H1 (cell line): ENCODE measurements at regions not wholly inside any gene's neighbourhood (a gene's known extent, or its start where the extent isn't known, plus 50 kb on each side); places are given as distances from the start of the nearest gene placed in this dataset.

Source experiments
- CTBP2 ChIP-seq: IDR thresholded peaks from 2 replicates; pipeline ENCODE4 v1.7.0; 2011; ENCODE audit warnings: borderline replicate concordance, mild to moderate bottlenecking, moderate library complexity, mixed read lengths, low read length; ENCODE audit not compliant: insufficient read depth, insufficient read length
- KDM1A ChIP-seq: fragments of 200-600, 300-600 bp; sonication (generic); IDR thresholded peaks from 2 replicates; pipeline ENCODE4 v1.7.1; 2016; ENCODE audit warnings: mild to moderate bottlenecking, low read length, borderline replicate concordance
- POLR2A ChIP-seq, 2 experiments: IDR thresholded peaks; 1 replicate in 1 of 2; 2 replicates in 1 of 2; pipeline ENCODE4 v1.6.1; 2011; ENCODE audit warnings: low read depth in 2 of 2, low read length in 2 of 2, mild to moderate bottlenecking in 2 of 2; ENCODE audit errors: control extremely low read depth in 1 of 2
- RBBP5 ChIP-seq: IDR thresholded peaks from 2 replicates; pipeline ENCODE4 v1.7.1; 2012; ENCODE audit warnings: low read depth, mild to moderate bottlenecking, inconsistent platforms, low read length, moderate library complexity, borderline replicate concordance
- TCF12 ChIP-seq: IDR thresholded peaks from 2 replicates; pipeline ENCODE4 v1.6.1; 2011; ENCODE audit warnings: low read depth, mild to moderate bottlenecking, low read length
- TF ChIP-seq, protein P1 (sequence below): IDR thresholded peaks from 2 replicates; pipeline ENCODE4 v1.6.1; 2012; ENCODE audit warnings: inconsistent platforms

DNA sequence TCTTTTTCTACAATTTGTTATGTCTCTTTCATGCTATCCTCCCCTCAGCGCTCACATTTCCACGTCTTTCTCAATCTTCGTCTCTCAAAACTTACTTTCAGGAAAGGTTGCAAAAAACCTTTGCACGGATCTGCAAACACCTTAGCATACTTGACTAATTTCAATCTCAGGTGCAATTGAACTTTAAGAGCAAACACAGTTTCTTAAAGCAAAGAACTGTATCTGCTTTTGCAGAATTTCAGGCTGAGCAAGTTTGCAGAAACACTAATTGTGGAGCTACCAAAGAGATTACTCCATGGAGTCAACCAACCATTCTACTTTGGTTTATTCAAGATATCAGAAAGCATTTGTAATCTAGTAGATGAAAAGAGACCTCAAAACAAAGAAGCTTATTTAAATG lies 668.2 kb upstream of the MARCKS start (continued):
- TF ChIP-seq CTBP2, result no peak
- TF ChIP-seq KDM1A, result no peak
- TF ChIP-seq RBBP5, result no peak
- TF ChIP-seq TCF12, result no peak
- TF ChIP-seq, protein P1, sequence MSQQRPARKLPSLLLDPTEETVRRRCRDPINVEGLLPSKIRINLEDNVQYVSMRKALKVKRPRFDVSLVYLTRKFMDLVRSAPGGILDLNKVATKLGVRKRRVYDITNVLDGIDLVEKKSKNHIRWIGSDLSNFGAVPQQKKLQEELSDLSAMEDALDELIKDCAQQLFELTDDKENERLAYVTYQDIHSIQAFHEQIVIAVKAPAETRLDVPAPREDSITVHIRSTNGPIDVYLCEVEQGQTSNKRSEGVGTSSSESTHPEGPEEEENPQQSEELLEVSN, result no peak
- no peak for TF ChIP-seq POLR2A (IDR thresholded peaks at IDR 0.05; ENCODE audit: control extremely low read depth in 1 of 2, low read depth in 2 of 2, low read length in 2 of 2)
